A673 (cell line): ENCODE measurements at regions not wholly inside any gene's neighbourhood (a gene's known extent, or its start where the extent isn't known, plus 50 kb on each side); places are given as distances from the start of the nearest gene placed in this dataset.
"Not testable (repeated sequence)": the region's sequence is repeated elsewhere in the genome, so short reads cannot be mapped to it uniquely, and the experiment has no call there.

Experiments used
- BruUV-seq: library from RNA; stranded (reverse); fragments of 400-500 nt; replicated peaks from 2 replicates; lab custom pipeline; 2021; lab: Mats Ljungman, UMichigan
- CTCF ChIA-PET: fragments of 300-600 bp; sonication (Branson Sonifier 250); formaldehyde crosslinking; loops from one replicate; lab custom pipeline; 2022; ENCODE audit warnings: antibody characterized with exemption; lab: Charles Lee
- POLR2A ChIA-PET: fragments of 300-600 bp; sonication (Branson Sonifier 250); formaldehyde crosslinking; loops from one replicate; lab custom pipeline; 2022; ENCODE audit warnings: antibody characterized with exemption; ENCODE audit not compliant: low non-redundant PET; lab: Charles Lee
- DNase-seq: peaks from one replicate; pipeline ENCODE4 v3.0.0-alpha.2; 2015; ENCODE audit warnings: low spot score
- H3K27ac ChIP-seq: fragments of 200-600 bp; sonication (generic); 2 replicates; pipeline ENCODE4 v1.5.1; 2016; ENCODE audit warnings: mixed run types, low read depth, mild to moderate bottlenecking, mixed read lengths, antibody characterized with exemption, low read length; ENCODE audit not compliant: poor library complexity, severe bottlenecking
- H3K27me3 ChIP-seq: fragments of 200-600 bp; sonication (generic); replicated peaks from 2 replicates; pipeline ENCODE4 v1.6.1; 2017; ENCODE audit warnings: mixed run types, low read depth, mild to moderate bottlenecking, mixed read lengths, antibody characterized with exemption, low read length; ENCODE audit not compliant: insufficient read depth, poor library complexity
- H3K36me3 ChIP-seq: fragments of 200-600 bp; sonication (generic); 2 replicates; pipeline ENCODE4 v1.6.1; 2016; ENCODE audit warnings: mixed run types, mild to moderate bottlenecking, mixed read lengths, antibody characterized with exemption, low read length; ENCODE audit not compliant: insufficient read depth, poor library complexity, severe bottlenecking
- H3K4me1 ChIP-seq: fragments of 200-600 bp; sonication (generic); 2 replicates; pipeline ENCODE4 v1.6.1; 2017; ENCODE audit warnings: mixed run types, mild to moderate bottlenecking, mixed read lengths, antibody characterized with exemption, low read length; ENCODE audit not compliant: insufficient read depth, poor library complexity, severe bottlenecking
- H3K4me3 ChIP-seq: fragments of 200-600 bp; sonication (generic); 2 replicates; pipeline ENCODE4 v1.5.1; 2016; ENCODE audit warnings: low read depth, mixed run types, mild to moderate bottlenecking, mixed read lengths, low read length; ENCODE audit not compliant: poor library complexity, severe bottlenecking
- H3K9me3 ChIP-seq: fragments of 200-600 bp; sonication (generic); 2 replicates; pipeline ENCODE4 v1.6.1; 2016; ENCODE audit warnings: mixed run types, low read depth, mild to moderate bottlenecking, mixed read lengths, antibody characterized with exemption, low read length; ENCODE audit not compliant: poor library complexity, severe bottlenecking
- EZH2 ChIP-seq: fragments of 200-600 bp; sonication (generic); IDR thresholded peaks from 2 replicates; pipeline ENCODE4 v1.6.1; 2017; ENCODE audit warnings: borderline replicate concordance, low read depth, mild to moderate bottlenecking, mixed read lengths, antibody characterized with exemption, low read length; ENCODE audit not compliant: poor library complexity, severe bottlenecking
- intact Hi-C: fragments of 100-400 bp; cut with micrococcal nuclease; formaldehyde crosslinking; loops from one replicate; pipeline ENCODE4 v1.10.0; 2022; ENCODE audit not compliant: unreplicated experiment
- TF ChIP-seq, protein P1 (sequence below): fragments of 300-800, 200-600 bp; sonication (generic); conservative IDR thresholded peaks from 2 replicates; pipeline ENCODE4 v1.5.1; 2017; ENCODE audit warnings: low read depth, mild to moderate bottlenecking, antibody characterized with exemption, low read length, moderate library complexity, mixed read lengths

DNA sequence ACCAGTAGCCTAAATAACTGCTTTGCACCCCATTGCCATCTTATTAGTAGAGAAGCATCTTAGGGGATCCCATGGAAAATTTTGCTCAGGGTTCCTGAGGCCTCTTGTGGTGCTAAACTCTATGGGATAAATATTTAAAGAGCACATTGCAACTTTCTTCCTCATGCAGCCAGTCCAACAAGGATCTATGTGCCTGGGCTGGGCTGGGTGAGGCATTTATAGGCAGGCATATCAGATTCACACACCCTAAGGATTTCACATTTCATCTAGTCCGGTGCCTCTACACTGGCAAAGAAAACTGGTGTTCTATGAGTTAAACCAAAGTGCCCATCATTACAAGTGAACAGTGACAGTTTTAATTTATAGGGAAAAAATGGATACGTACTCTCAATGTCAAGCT is 512.3 kb downstream of the EDEM1 start:
- intact Hi-C loops = no loop called here
- Histone ChIP-seq H3K27me3 (peaks cover 10% of the 10 kb centered on the region), H3K4me3 (no peak overlapping the region), H3K27ac (no peak overlapping the region), H3K36me3 (no peaks in the 10 kb centered on the region), H3K9me3 (no peaks in the 10 kb centered on the region), H3K4me1 (no peaks in the 10 kb centered on the region)
- BruUV-seq = no TSS peak
- POLR2A ChIA-PET = no interaction called here
- DNase-seq = no peak
- CTCF ChIA-PET = no interaction called here
- TF ChIP-seq EZH2 = no peak
- TF ChIP-seq, protein P1, sequence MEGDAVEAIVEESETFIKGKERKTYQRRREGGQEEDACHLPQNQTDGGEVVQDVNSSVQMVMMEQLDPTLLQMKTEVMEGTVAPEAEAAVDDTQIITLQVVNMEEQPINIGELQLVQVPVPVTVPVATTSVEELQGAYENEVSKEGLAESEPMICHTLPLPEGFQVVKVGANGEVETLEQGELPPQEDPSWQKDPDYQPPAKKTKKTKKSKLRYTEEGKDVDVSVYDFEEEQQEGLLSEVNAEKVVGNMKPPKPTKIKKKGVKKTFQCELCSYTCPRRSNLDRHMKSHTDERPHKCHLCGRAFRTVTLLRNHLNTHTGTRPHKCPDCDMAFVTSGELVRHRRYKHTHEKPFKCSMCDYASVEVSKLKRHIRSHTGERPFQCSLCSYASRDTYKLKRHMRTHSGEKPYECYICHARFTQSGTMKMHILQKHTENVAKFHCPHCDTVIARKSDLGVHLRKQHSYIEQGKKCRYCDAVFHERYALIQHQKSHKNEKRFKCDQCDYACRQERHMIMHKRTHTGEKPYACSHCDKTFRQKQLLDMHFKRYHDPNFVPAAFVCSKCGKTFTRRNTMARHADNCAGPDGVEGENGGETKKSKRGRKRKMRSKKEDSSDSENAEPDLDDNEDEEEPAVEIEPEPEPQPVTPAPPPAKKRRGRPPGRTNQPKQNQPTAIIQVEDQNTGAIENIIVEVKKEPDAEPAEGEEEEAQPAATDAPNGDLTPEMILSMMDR = no peak

DNA sequence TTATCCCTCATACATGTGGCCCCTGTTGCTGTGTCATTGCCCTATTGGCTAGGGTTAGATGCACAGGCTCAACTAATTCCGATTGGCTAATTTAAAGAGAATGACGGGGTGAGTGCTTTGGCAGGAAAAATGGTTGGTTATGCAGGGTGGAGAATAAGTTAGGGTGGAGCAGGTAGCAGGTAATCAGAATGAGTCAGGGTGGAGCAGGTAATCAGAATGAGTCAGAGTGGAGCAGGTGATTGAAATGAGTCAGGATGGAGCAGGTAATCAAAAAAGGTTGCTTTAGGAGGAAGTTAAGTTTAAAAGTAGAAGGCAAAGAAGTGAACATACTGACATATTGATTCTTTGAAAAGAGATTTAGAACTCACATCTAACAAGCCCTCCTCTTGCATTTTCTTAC is 513.5 kb downstream of the EDEM1 start:
- H3K36me3 ChIP-seq, DNase-seq, H3K27ac ChIP-seq, POLR2A ChIA-PET, CTCF ChIA-PET, H3K27me3 ChIP-seq, H3K4me1 ChIP-seq, BruUV-seq, intact Hi-C loops, H3K4me3 ChIP-seq, H3K9me3 ChIP-seq: not testable (repeated sequence)

DNA sequence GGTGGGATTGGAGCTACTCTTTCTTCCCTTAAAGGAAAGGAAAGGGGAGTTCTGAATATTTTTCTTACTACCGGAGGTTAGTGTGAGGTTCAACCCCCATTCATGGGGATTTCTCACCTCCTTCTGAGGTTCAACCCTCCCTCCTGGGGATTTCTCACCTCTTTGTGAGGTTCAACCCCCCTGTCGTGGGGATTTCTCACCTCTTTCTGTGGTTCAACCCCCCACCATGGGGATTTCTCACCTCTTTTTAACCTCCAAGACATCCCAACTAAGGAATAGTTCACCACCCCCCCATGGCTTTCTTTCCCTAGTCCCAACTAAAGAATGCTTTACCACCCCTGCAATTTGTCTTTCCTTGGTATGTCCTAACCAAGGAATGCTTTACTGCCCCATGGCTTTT is 520.3 kb downstream of the EDEM1 start:
- ChIA-PET CTCF (no interaction called here), POLR2A (no interaction called here)
- no peak for TF ChIP-seq EZH2
- TF ChIP-seq, protein P1 = no peak
- BruUV-seq = no TSS peak
- DNase-seq = no peak
- H3K4me1 ChIP-seq = no peaks in the 10 kb centered on the region
- H3K4me3 ChIP-seq = no peak overlapping the region
- no peak overlapping the region for H3K27ac ChIP-seq
- intact Hi-C loops = no loop called here
- H3K36me3 ChIP-seq = no peaks in the 10 kb centered on the region
- peaks cover 15% of the 10 kb centered on the region for H3K27me3 ChIP-seq
- H3K9me3 ChIP-seq = no peaks in the 10 kb centered on the region

DNA sequence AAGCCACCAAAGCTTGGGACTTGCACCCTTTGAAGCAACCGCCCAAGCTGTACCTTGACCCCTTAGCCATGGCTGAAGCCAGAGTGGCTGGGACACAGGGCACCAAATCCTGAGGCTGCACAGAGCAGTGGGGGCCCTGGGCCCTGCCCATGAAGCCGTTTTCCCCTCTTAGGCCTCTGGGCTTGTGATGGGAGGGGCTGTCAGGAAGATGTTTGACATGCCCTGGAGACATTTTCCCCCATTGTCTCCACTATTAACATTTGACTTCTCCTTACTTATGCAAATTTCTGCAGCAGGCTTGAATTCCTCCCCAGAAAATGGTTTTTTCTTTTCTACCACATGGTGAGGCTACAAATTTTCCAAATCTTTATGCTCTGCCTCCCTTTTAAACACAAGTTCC is 522.2 kb downstream of the EDEM1 start:
- POLR2A ChIA-PET = no interaction called here
- H3K4me1 ChIP-seq = no peaks in the 10 kb centered on the region
- peaks cover 22% of the 10 kb centered on the region for H3K27me3 ChIP-seq
- H3K36me3 ChIP-seq = no peaks in the 10 kb centered on the region
- intact Hi-C loops = no loop called here
- no peak overlapping the region for H3K4me3 ChIP-seq
- TF ChIP-seq, protein P1 = no peak
- TF ChIP-seq EZH2 = no peak
- no TSS peak for BruUV-seq
- H3K27ac ChIP-seq = no peak overlapping the region
- H3K9me3 ChIP-seq = no peaks in the 10 kb centered on the region
- CTCF ChIA-PET = no interaction called here
- no peak for DNase-seq
